ENCODE measurements at regions not wholly inside any gene's neighbourhood (a gene's known extent, or its start where the extent isn't known, plus 50 kb on each side); places are given as distances from the start of the nearest gene placed in this dataset.
"Not testable (repeated sequence)": the region's sequence is repeated elsewhere in the genome, so short reads cannot be mapped to it uniquely, and the experiment has no call there.

- H3K27me3 Mint-ChIP-seq (ENCODE audit: unreplicated experiment) = no peaks in the 10 kb centered on the region
- no peak overlapping the region for H3K4me3 Mint-ChIP-seq (ENCODE audit: unreplicated experiment)
- no peaks in the 10 kb centered on the region for H3K36me3 Mint-ChIP-seq (ENCODE audit: unreplicated experiment)
- H3K9me3 Mint-ChIP-seq (ENCODE audit: unreplicated experiment) = no peaks in the 10 kb centered on the region
- TF ChIP-seq CTCF (IDR thresholded peaks at IDR 0.05; ENCODE audit: partially characterized antibody, unreplicated experiment) = no peak
- no peaks in the 10 kb centered on the region for H3K4me1 Mint-ChIP-seq (ENCODE audit: low read depth, unreplicated experiment)
- H3K27ac Mint-ChIP-seq (ENCODE audit: unreplicated experiment) = no peak overlapping the region
- DNase-seq = no peak
These were observed 130.8 kb upstream of the MAN2A1 start for GRCh38 chr5:109558952-109559351.

GRCh38 chr5:109558364-109558763, 131.4 kb upstream of the MAN2A1 start:
- Mint-ChIP-seq H3K36me3 (ENCODE audit: unreplicated experiment) (peaks cover 5% of the 10 kb centered on the region), H3K4me1 (ENCODE audit: low read depth, unreplicated experiment) (no peaks in the 10 kb centered on the region), H3K9me3 (ENCODE audit: unreplicated experiment) (no peaks in the 10 kb centered on the region), H3K4me3 (ENCODE audit: unreplicated experiment) (no peak overlapping the region), H3K27ac (ENCODE audit: unreplicated experiment) (no peak overlapping the region), H3K27me3 (ENCODE audit: unreplicated experiment) (no peaks in the 10 kb centered on the region)
- no peak for TF ChIP-seq CTCF (IDR thresholded peaks at IDR 0.05; ENCODE audit: partially characterized antibody, unreplicated experiment)
- DNase-seq = no peak

GRCh38 chr5:109553846-109554245, 135.9 kb upstream of the MAN2A1 start:
- Mint-ChIP-seq H3K27ac (ENCODE audit: unreplicated experiment) (no peak overlapping the region), H3K4me3 (ENCODE audit: unreplicated experiment) (no peak overlapping the region), H3K36me3 (ENCODE audit: unreplicated experiment) (peaks cover 16% of the 10 kb centered on the region), H3K27me3 (ENCODE audit: unreplicated experiment) (no peaks in the 10 kb centered on the region), H3K9me3 (ENCODE audit: unreplicated experiment) (no peaks in the 10 kb centered on the region), H3K4me1 (ENCODE audit: low read depth, unreplicated experiment) (no peaks in the 10 kb centered on the region)
- TF ChIP-seq CTCF (IDR thresholded peaks at IDR 0.05; ENCODE audit: partially characterized antibody, unreplicated experiment) = no peak
- DNase-seq = no peak

GRCh38 chr5:109551234-109551633, 138.5 kb upstream of the MAN2A1 start:
- not testable (repeated sequence) for DNase-seq; H3K4me3 Mint-ChIP-seq (ENCODE audit: unreplicated experiment); H3K9me3 Mint-ChIP-seq (ENCODE audit: unreplicated experiment); H3K4me1 Mint-ChIP-seq (ENCODE audit: low read depth, unreplicated experiment); H3K27me3 Mint-ChIP-seq (ENCODE audit: unreplicated experiment); H3K27ac Mint-ChIP-seq (ENCODE audit: unreplicated experiment)
- H3K36me3 Mint-ChIP-seq (ENCODE audit: unreplicated experiment) = peaks cover 16% of the 10 kb centered on the region

GRCh38 chr5:109550077-109550476, 139.7 kb upstream of the MAN2A1 start:
- no peak for TF ChIP-seq CTCF (IDR thresholded peaks at IDR 0.05; ENCODE audit: partially characterized antibody, unreplicated experiment)
- Mint-ChIP-seq H3K27me3 (ENCODE audit: unreplicated experiment) (no peaks in the 10 kb centered on the region), H3K4me3 (ENCODE audit: unreplicated experiment) (no peak overlapping the region), H3K36me3 (ENCODE audit: unreplicated experiment) (peaks cover 16% of the 10 kb centered on the region), H3K4me1 (ENCODE audit: low read depth, unreplicated experiment) (no peaks in the 10 kb centered on the region), H3K9me3 (ENCODE audit: unreplicated experiment) (no peaks in the 10 kb centered on the region), H3K27ac (ENCODE audit: unreplicated experiment) (no peak overlapping the region)
- no peak for DNase-seq

GRCh38 chr5:109546461-109546860, 136.7 kb upstream of the PJA2 start:
- Mint-ChIP-seq H3K4me3 (ENCODE audit: unreplicated experiment) (no peak overlapping the region), H3K27ac (ENCODE audit: unreplicated experiment) (no peak overlapping the region), H3K27me3 (ENCODE audit: unreplicated experiment) (no peaks in the 10 kb centered on the region), H3K9me3 (ENCODE audit: unreplicated experiment) (no peaks in the 10 kb centered on the region), H3K36me3 (ENCODE audit: unreplicated experiment) (peaks cover 7% of the 10 kb centered on the region), H3K4me1 (ENCODE audit: low read depth, unreplicated experiment) (no peaks in the 10 kb centered on the region)
- TF ChIP-seq CTCF (IDR thresholded peaks at IDR 0.05; ENCODE audit: partially characterized antibody, unreplicated experiment) = no peak
- no peak for DNase-seq

- H3K4me1 Mint-ChIP-seq (ENCODE audit: low read depth, unreplicated experiment); H3K4me3 Mint-ChIP-seq (ENCODE audit: unreplicated experiment); H3K9me3 Mint-ChIP-seq (ENCODE audit: unreplicated experiment); DNase-seq; H3K36me3 Mint-ChIP-seq (ENCODE audit: unreplicated experiment); H3K27ac Mint-ChIP-seq (ENCODE audit: unreplicated experiment); H3K27me3 Mint-ChIP-seq (ENCODE audit: unreplicated experiment): not testable (repeated sequence)
These were observed 135.1 kb upstream of the PJA2 start for GRCh38 chr5:109544873-109545272.

- not testable (repeated sequence) for H3K4me3 Mint-ChIP-seq (ENCODE audit: unreplicated experiment); H3K27ac Mint-ChIP-seq (ENCODE audit: unreplicated experiment); H3K4me1 Mint-ChIP-seq (ENCODE audit: low read depth, unreplicated experiment); H3K27me3 Mint-ChIP-seq (ENCODE audit: unreplicated experiment); H3K9me3 Mint-ChIP-seq (ENCODE audit: unreplicated experiment); DNase-seq
- peaks cover 13% of the 10 kb centered on the region for H3K36me3 Mint-ChIP-seq (ENCODE audit: unreplicated experiment)
These were observed 128.9 kb upstream of the PJA2 start for GRCh38 chr5:109538692-109539091.
